Naive B cell (primary cell): ENCODE measurements at regions not wholly inside any gene's neighbourhood (a gene's known extent, or its start where the extent isn't known, plus 50 kb on each side); places are given as distances from the start of the nearest gene placed in this dataset.
A peak's percentile ranks its signal among the peaks of the same experiment; 100 is the strongest.
"Not testable (repeated sequence)": the region's sequence is repeated elsewhere in the genome, so short reads cannot be mapped to it uniquely, and the experiment has no call there.

Experiments
- ATAC-seq, 2 donors: fragments of 150-1000 bp; cut with Tn5 transposase; 2 replicates each; pipeline ENCODE4 v1.10.0; 2021; ENCODE audit warnings: low read depth in 2 of 2, mild to moderate bottlenecking in 2 of 2, moderate library complexity in 2 of 2
- DNase-seq: peaks from one replicate; pipeline ENCODE4 v3.0.0; 2022
- H3K27ac Mint-ChIP-seq, 6 donors: one replicate each; pipeline ENCODE4 v1.8.0; 2020 to 2022; ENCODE audit warnings: mild to moderate bottlenecking in 6 of 6, mixed read lengths in 6 of 6, moderate library complexity in 5 of 6, inconsistent platforms in 2 of 6
- H3K27me3 Mint-ChIP-seq, 3 donors: one replicate each; pipeline ENCODE4 v1.8.0; 2021 to 2022; ENCODE audit warnings: mixed read lengths in 3 of 3, mild to moderate bottlenecking in 1 of 3
- H3K36me3 Mint-ChIP-seq, 2 donors: one replicate each; pipeline ENCODE4 v1.8.0; 2020 to 2022; ENCODE audit warnings: mixed read lengths in 2 of 2, inconsistent platforms in 1 of 2, mild to moderate bottlenecking in 1 of 2
- H3K4me1 Mint-ChIP-seq, 3 donors: one replicate each; pipeline ENCODE4 v1.8.0; 2020 to 2022; ENCODE audit warnings: mixed read lengths in 3 of 3, inconsistent platforms in 1 of 3, mild to moderate bottlenecking in 1 of 3, moderate library complexity in 1 of 3
- H3K4me3 Mint-ChIP-seq, 8 donors: one replicate each; pipeline ENCODE4 v1.8.0; 2020 to 2022; ENCODE audit warnings: mild to moderate bottlenecking in 8 of 8, mixed read lengths in 8 of 8, moderate library complexity in 8 of 8, inconsistent platforms in 2 of 8
- H3K9me3 Mint-ChIP-seq, 7 donors: one replicate each; pipeline ENCODE4 v1.8.0; 2020 to 2022; ENCODE audit warnings: mixed read lengths in 7 of 7, mild to moderate bottlenecking in 5 of 7, inconsistent platforms in 2 of 7, moderate library complexity in 1 of 7

- H3K9me3 Mint-ChIP-seq, result no peaks in the 10 kb centered on the region
Observed at GRCh38 chr2:31770741-31771140, 190.0 kb upstream of the SRD5A2 start.

GRCh38 chr2:31765078-31765945 is 184.6 kb upstream of the SRD5A2 start:
- DNase-seq, result no peak
- Mint-ChIP-seq H3K9me3 (peaks cover 0 to 5% (median 2%) of the 10 kb centered on the region in 7 donors), H3K36me3 (no peaks in the 10 kb centered on the region), H3K4me1 (no peaks in the 10 kb centered on the region), H3K27ac (no peak overlapping the region), H3K4me3 (no peak overlapping the region), H3K27me3 (peaks cover 0 to 8% (median 6%) of the 10 kb centered on the region in 3 donors)
- no peak for ATAC-seq

More at GRCh38 chr2:31770741-31771140, 190.0 kb upstream of the SRD5A2 start:
- DNase-seq, result no peak
- ATAC-seq, result no peak
- Mint-ChIP-seq H3K4me3 (no peak overlapping the region), H3K27ac (no peak overlapping the region), H3K36me3 (no peaks in the 10 kb centered on the region), H3K4me1 (no peaks in the 10 kb centered on the region), H3K27me3 (peaks cover 4 to 11% (median 8%) of the 10 kb centered on the region in 3 donors)

- peak overlapping the region in 1 of 8 donors; percentile 8 for H3K4me3 Mint-ChIP-seq
- no peaks in the 10 kb centered on the region for H3K4me1 Mint-ChIP-seq
- H3K27ac Mint-ChIP-seq, result no peak overlapping the region
- peaks cover 0 to 11% (median 8%) of the 10 kb centered on the region in 3 donors for H3K27me3 Mint-ChIP-seq
- H3K36me3 Mint-ChIP-seq, result no peaks in the 10 kb centered on the region
- no peak for DNase-seq
- peaks cover 0 to 5% (median 4%) of the 10 kb centered on the region in 7 donors for H3K9me3 Mint-ChIP-seq
- no peak for ATAC-seq
Observed at GRCh38 chr2:31764169-31764568, 183.4 kb upstream of the SRD5A2 start.

DNA sequence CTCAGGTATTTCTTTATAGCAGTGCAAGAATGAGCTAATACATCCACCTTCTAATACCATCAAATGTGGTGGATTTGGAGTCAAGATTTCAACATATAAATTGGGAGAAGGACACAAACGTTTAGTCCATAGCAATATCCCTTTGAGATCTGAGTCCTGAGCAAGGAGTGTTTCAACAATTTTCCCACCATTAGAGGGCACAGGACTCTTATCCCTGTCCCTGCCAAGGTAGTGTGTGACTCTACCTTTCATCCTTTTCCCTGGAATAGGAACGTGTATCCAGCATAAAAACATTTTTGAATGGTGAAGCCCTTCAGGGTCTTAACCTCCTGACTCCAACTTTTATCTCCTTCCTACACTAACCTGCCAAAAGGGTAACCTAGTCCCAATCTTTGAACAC is 181.3 kb upstream of the SRD5A2 start:
- H3K36me3 Mint-ChIP-seq, result no peaks in the 10 kb centered on the region
- peaks cover 0 to 6% (median 5%) of the 10 kb centered on the region in 3 donors for H3K27me3 Mint-ChIP-seq
- DNase-seq (no peak), ATAC-seq (no peak)
- H3K27ac Mint-ChIP-seq, result no peak overlapping the region
- peaks cover 0 to 5% (median 4%) of the 10 kb centered on the region in 7 donors for H3K9me3 Mint-ChIP-seq
- H3K4me3 Mint-ChIP-seq, result no peak overlapping the region
- no peaks in the 10 kb centered on the region for H3K4me1 Mint-ChIP-seq

DNA sequence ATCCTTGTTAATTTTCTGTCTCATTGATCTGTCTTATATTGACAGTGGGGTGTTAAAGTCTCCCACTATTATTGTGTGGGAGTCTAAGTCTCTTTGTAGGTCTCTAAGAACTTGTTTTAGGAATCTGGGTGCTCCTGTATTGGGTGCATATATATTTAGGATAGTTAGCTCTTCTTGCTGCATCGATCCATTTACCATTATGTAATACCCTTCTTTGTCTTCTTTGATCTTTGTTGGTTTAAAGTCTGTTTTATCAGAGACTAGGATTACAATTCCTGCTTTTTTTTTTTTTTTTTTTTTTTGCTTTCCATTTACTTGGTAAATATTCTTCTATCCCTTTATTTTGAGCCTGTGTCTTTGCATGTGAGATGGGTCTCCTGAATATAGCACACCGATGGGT is 176.6 kb upstream of the SRD5A2 start:
- not testable (repeated sequence) for DNase-seq, H3K4me1 Mint-ChIP-seq, ATAC-seq, H3K27ac Mint-ChIP-seq, H3K4me3 Mint-ChIP-seq
- peaks cover 0 to 16% of the 10 kb centered on the region in 2 donors for H3K36me3 Mint-ChIP-seq
- peaks cover 0 to 14% (median 8%) of the 10 kb centered on the region in 3 donors for H3K27me3 Mint-ChIP-seq
- H3K9me3 Mint-ChIP-seq, result peaks cover 5 to 21% (median 11%) of the 10 kb centered on the region in 7 donors

DNA sequence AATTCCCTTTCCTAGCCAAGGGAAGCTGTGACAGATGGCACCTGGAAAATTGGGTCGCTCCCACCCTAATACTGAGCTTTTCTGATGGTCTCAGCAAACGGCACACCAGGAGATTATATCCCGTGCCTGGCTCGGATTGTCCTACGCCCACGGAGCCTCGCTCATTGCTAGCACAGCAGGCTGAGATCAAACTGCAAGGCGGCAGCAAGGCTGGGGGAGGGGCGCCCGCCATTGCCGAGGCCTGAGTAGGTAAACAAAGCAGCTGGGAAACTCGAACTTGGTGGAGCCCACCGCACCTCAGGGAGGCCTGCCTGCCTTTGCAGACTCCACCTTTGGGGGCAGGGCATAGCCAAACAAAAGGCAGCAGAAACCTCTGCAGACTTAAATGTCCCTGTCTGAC is 168.0 kb upstream of the SRD5A2 start:
- not testable (repeated sequence) for H3K27ac Mint-ChIP-seq, ATAC-seq, DNase-seq, H3K4me1 Mint-ChIP-seq, H3K4me3 Mint-ChIP-seq
- Mint-ChIP-seq H3K27me3 (peaks cover 10 to 22% (median 12%) of the 10 kb centered on the region in 3 donors), H3K36me3 (peaks cover 4 to 23% of the 10 kb centered on the region in 2 donors), H3K9me3 (peaks cover 7 to 46% (median 33%) of the 10 kb centered on the region in 7 donors)

DNA sequence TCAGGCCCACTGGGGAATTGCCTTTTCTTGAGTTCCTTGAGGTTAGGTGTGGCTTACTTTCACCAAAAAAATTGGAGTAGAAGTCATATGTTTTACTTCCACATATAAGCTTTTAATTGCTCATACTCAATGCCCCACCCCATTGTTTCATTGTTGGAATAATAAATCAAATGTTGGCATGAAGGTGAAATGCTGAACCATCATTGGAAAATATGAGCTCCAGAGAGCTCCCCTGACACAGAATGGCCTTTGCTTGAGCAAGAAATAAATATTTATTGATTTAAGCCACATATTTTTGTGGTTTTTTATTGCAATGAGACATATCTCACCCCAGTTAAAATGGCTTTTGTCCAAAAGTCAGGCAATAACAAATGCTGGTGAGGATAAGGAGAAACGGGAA is 167.3 kb upstream of the SRD5A2 start:
- no peak for ATAC-seq
- H3K9me3 Mint-ChIP-seq, result peaks cover 4 to 39% (median 33%) of the 10 kb centered on the region in 7 donors
- peaks cover 10 to 19% (median 12%) of the 10 kb centered on the region in 3 donors for H3K27me3 Mint-ChIP-seq
- DNase-seq, result no peak
- no peaks in the 10 kb centered on the region for H3K4me1 Mint-ChIP-seq
- peaks cover 4 to 18% of the 10 kb centered on the region in 2 donors for H3K36me3 Mint-ChIP-seq
- no peak overlapping the region for H3K27ac Mint-ChIP-seq
- H3K4me3 Mint-ChIP-seq, result no peak overlapping the region

DNA sequence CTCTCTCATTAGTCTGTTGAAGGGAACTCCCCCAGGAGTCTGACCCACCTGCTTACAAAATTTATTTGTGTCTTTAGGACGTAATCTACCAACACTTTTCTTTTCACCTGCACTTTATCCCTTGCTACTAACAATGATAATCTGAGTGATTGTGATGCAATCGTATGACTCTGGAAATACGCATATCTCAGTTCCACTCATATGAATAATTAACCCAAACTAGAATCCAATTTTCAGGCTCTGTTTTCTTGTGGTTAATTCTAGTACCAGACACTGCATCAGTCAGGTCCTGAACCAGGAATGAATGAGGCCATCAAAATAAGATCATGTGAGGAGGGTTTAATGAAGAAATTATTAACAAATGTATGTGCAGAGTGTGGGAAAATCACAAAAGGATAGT is 158.4 kb upstream of the SRD5A2 start:
- Mint-ChIP-seq H3K4me1 (no peaks in the 10 kb centered on the region), H3K4me3 (no peak overlapping the region), H3K27me3 (peaks cover 9 to 12% (median 11%) of the 10 kb centered on the region in 3 donors), H3K27ac (no peak overlapping the region), H3K9me3 (peaks cover 0 to 11% (median 2%) of the 10 kb centered on the region in 7 donors), H3K36me3 (no peaks in the 10 kb centered on the region)
- no peak for DNase-seq
- no peak for ATAC-seq

GRCh38 chr2:31736695-31737454 is 156.1 kb upstream of the SRD5A2 start:
- H3K4me1 Mint-ChIP-seq, result no peaks in the 10 kb centered on the region
- peaks cover 8 to 11% (median 9%) of the 10 kb centered on the region in 3 donors for H3K27me3 Mint-ChIP-seq
- no peak for ATAC-seq
- H3K36me3 Mint-ChIP-seq, result no peaks in the 10 kb centered on the region
- H3K27ac Mint-ChIP-seq, result peak overlapping the region in 1 of 6 donors; percentile 10
- DNase-seq, result no peak
- no peak overlapping the region for H3K4me3 Mint-ChIP-seq
- peaks cover 4 to 18% (median 13%) of the 10 kb centered on the region in 7 donors for H3K9me3 Mint-ChIP-seq

DNA sequence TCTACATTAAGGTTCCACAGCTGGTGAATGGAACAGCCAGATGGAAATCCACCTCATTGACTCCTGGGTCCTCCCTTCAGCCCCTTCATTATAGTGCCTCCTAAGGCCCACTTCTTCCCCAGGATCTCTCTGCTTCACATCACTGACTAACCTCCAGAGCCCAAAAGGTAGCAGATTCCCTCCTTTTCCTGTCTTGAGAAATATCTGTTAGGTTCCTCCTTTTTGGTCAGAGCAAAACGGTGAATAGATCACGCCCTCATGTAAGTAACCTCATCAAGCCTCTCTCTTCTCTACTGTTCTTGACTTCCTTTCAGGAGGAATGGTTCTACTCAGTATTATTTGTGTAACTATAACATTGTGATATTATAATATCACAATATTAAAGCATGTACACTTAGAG is 155.0 kb upstream of the SRD5A2 start:
- Mint-ChIP-seq H3K4me1 (no peaks in the 10 kb centered on the region), H3K27me3 (peaks cover 8 to 11% (median 9%) of the 10 kb centered on the region in 3 donors), H3K27ac (no peak overlapping the region), H3K9me3 (peaks cover 4 to 28% (median 15%) of the 10 kb centered on the region in 7 donors), H3K36me3 (no peaks in the 10 kb centered on the region), H3K4me3 (no peak overlapping the region)
- DNase-seq (no peak), ATAC-seq (no peak)

DNA sequence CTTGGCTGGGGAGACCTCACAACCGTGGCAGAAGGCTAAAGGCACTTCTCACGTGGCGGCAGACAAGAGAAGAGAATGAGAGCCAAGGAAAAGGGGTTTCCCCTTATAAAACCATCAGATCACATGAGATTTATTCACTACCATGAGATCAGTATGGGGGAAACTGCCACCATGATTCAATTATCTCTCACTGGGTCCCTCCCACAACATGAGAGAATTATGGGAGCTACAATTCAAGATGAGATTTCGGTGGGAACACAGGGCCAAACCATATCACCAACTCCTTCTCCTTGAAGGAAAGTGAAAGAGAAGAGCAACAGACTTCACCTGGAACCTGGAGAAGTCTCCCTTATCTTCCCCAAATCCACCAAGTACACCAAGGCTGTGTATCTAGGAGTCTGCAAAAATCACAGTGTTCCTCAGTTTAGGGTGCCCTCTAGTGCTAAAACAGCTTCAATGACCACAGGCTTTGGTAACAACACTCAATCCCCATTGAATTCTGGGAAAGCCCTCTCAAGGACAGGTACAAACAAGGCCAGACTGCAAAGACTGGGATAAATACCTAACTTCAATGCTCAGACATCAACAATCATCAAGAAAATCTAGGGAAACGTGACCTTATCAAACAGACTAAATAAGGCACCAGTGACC is 148.8 kb upstream of the SRD5A2 start:
- Mint-ChIP-seq H3K27me3 (peaks cover 4 to 15% (median 12%) of the 10 kb centered on the region in 3 donors), H3K4me3 (no peak overlapping the region), H3K27ac (no peak overlapping the region), H3K9me3 (peaks cover 0 to 38% (median 25%) of the 10 kb centered on the region in 7 donors), H3K4me1 (no peaks in the 10 kb centered on the region), H3K36me3 (no peaks in the 10 kb centered on the region)
- ATAC-seq (no peak), DNase-seq (no peak)

- no peaks in the 10 kb centered on the region for H3K4me1 Mint-ChIP-seq
- ATAC-seq (no peak), DNase-seq (no peak)
- H3K36me3 Mint-ChIP-seq, result no peaks in the 10 kb centered on the region
- H3K9me3 Mint-ChIP-seq, result peaks cover 0 to 38% (median 25%) of the 10 kb centered on the region in 7 donors
- peak overlapping the region in 1 of 6 donors; percentile 18 for H3K27ac Mint-ChIP-seq
- peaks cover 4 to 15% (median 12%) of the 10 kb centered on the region in 3 donors for H3K27me3 Mint-ChIP-seq
- H3K4me3 Mint-ChIP-seq, result peak overlapping the region in 1 of 8 donors; percentile 47
Observed at GRCh38 chr2:31729065-31729439, 148.3 kb upstream of the SRD5A2 start.

DNA sequence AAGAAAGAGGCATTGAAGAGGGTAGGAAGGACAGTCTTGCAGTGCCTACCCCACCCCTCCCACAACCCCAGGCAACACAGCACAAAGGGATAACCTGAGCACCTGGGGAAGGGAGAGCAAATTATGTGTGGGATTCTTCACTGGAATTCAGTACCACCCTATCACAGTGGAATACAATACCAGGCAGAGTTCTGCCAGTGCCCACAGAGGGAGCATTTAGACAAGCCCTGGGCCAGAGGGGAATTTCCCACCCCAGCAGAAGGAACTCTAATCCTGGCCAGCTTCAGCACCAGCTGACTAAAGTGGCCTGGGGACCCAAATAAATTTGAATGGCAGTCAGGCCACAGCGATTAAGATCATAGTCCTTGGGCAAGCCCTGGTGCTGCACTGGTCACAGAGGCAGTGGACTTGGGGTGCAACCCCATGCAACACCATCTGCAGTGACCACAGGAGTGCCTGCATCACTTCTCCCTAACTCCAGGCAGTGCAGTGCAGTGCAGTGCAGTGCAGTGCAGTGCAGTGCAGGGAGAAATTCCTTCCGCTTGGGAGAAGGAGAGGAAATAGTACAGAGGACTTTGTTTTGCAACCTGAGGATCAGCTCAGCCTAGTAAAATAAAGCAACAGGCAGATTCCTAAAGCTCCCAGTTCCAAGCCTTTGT is 147.8 kb upstream of the SRD5A2 start:
- Mint-ChIP-seq H3K4me1 (no peaks in the 10 kb centered on the region), H3K36me3 (no peaks in the 10 kb centered on the region), H3K27me3 (peaks cover 4 to 15% (median 12%) of the 10 kb centered on the region in 3 donors), H3K27ac (no peak overlapping the region), H3K9me3 (peaks cover 0 to 38% (median 25%) of the 10 kb centered on the region in 7 donors), H3K4me3 (peak overlapping the region in 1 of 8 donors; percentile 47)
- no peak for ATAC-seq
- DNase-seq, result no peak
